Hematopoietic multipotent progenitor cell treated with erythropoietin and hydrocortisone succinate and interleukin-3 and kit ligand, for 4 days (in vitro differentiated cells): ENCODE measurements at regions not wholly inside any gene's neighbourhood (a gene's known extent, or its start where the extent isn't known, plus 50 kb on each side); places are given as distances from the start of the nearest gene placed in this dataset.

Experiments
- DNase-seq: peaks from one replicate; pipeline ENCODE4 v3.0.0-alpha.2; 2015

DNA sequence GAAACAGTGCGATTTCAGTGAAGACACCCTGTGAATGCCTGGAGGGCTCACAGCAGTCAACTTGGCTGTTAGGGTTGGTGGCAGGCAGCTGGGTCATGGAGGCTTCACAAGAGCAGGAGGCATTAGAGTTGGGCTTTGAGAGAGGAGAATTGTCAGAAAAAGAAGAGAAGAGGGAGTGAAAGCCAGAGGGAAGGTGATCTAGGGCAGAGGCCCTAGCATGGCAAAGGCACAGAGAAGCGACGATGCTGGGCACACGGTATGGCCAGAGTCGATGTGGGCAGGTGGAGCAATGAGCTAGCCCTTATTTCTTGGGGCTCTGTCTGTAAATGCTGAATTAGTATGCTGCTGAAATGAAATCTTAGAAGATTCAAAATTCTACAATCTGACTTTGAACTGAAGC lies 52.6 kb upstream of the OLFM4 start:
- no peak for DNase-seq

GRCh38 chr13:52975161-52975560 lies 53.5 kb upstream of the OLFM4 start:
- no peak for DNase-seq

GRCh38 chr13:52974711-52975110 lies 53.9 kb upstream of the OLFM4 start:
- DNase-seq, result no peak

DNA sequence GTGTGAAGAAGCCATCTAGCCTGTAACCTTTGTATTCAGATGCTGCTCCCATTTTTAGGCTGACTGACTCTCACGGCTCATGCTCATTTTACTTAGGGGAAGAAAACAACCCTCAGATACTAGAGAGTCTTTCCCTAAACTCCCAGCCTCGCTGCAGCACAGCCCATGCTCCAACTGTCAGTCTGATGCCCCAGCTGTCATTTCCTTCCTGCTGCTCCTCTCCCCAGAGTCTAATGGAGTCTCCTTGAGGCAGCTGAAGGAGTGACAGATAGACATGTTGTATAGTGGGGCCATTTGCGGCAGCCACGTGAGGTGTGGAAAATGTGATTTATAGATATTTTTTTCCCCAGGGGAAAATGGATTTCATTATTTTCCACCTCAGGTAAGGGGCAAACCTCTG lies 59.2 kb upstream of the OLFM4 start:
- no peak for DNase-seq

DNA sequence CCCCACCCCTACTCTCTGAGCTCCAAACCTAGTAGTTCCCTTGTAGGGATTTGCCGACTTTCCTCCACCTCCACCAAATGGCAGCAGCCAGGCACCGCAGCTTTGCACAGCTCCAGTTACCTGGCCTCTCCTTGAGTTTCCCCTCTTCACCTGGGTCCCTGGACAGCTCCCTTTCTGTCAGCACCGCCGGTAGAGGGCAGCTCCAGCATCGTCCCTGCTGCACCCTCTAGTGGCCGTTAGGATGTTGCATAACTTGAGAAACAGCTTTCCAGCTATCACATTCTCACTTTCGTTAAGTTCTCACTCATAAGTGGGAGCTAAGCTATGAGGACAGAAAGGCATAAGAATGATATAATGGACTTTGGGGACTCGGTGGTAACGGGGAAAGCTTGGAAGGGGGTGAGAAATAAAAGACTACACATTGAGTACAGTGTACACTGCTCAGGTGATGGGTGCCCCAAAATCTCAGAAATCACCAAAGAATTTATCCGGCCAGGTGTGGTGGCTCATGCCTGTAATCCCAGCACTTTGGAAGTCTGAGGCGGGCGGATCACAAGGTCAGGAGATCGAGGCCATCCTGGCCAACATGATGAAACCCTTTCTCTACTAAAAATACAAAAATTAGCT lies 60.4 kb upstream of the OLFM4 start:
- DNase-seq, result peak; percentile 88

- DNase-seq, result no peak
These were observed 66.6 kb upstream of the OLFM4 start for GRCh38 chr13:52961987-52962386.

- no peak for DNase-seq
These were observed 67.2 kb upstream of the OLFM4 start for GRCh38 chr13:52961256-52961910.

DNA sequence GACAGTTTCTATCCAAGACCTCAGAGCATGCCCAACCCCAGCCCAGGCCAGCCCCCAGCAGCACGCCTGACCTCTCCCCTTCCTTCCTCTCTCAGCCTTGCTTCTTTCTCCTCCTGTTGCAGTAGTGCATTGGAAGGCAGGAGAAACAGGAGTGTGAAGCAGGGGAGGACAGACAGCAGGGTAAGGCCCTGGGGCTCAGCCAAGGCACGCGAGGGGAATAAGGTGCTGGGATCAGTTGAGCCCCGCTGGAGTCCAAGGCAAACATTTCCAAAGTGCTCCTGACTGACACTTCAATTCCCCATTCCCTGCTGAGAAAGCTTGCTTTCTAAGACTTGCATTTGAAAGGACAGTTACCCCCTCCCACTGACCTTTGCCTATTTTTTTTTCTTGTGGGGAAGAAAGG lies 73.1 kb upstream of the OLFM4 start:
- no peak for DNase-seq

DNA sequence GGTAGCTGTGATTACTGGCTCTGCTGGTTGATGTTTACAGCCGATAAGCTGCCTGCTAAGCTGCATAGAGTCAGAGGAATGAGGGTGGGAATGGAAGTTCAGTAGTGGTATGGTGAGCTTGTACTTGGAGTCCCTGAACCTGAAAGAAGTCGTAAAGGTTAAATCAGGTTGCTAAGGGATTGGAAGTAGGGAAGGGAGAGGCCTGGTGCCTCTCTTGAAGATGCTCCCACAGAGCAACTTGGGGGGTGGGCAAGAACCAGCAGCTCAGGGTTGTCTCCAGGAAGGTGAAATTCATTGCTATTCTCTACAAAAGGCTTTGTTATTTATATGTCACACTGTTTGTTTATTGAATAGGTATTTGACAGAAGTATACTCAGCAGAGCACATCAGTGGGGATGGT lies 73.8 kb upstream of the OLFM4 start:
- no peak for DNase-seq

GRCh38 chr13:52950436-52950956 lies 78.1 kb upstream of the OLFM4 start:
- DNase-seq, result no peak

GRCh38 chr13:52949742-52950141 lies 78.9 kb upstream of the OLFM4 start:
- DNase-seq, result no peak

- DNase-seq, result no peak
These were observed 79.6 kb upstream of the OLFM4 start for GRCh38 chr13:52949044-52949443.

- DNase-seq, result no peak
These were observed 80.7 kb upstream of the OLFM4 start for GRCh38 chr13:52947921-52948373.

DNA sequence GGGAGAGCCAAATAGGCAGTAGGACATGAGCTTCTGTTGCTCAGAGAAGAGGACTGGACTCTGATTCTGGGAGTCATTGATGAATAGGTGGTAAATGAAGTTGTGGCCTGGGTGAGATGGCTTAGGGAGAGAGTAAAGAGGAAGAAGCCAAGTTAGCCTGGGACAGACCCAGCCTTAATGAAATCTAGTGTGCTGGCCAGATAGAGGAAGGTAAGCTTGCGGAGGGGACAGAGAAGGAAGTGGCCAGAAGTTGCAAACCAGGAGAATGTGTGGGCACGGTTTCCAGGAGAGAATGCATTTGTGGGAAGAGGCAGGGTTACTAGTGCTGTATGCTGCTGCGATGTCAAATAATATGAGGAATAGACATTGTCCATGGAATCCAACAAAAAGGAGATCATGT lies 83.3 kb upstream of the OLFM4 start:
- DNase-seq, result no peak

DNA sequence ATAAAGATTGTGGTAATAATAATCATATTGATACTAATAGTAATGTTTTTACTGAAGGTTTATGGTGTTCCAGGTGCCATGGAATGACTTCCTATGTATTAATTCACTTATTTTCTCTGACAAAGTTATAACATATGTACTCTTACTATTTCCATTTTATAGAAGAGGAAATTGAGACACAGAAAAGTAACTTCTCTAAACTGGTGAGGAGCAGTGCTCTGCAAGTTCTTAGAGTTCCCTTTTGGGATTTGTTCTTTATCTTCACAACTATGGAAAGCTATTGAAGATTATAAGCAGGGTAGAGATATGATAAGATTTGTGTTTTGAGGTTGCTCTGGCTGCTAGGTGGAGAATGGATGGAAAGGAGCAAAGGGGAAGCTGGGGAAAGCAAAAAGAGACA lies 83.9 kb upstream of the OLFM4 start:
- DNase-seq, result no peak

GRCh38 chr13:52938065-52938464 lies 89.6 kb upstream of the PCDH8 start:
- DNase-seq, result no peak

- DNase-seq, result no peak
These were observed 88.4 kb upstream of the PCDH8 start for GRCh38 chr13:52936806-52937205.

- no peak for DNase-seq
These were observed 85.8 kb upstream of the PCDH8 start for GRCh38 chr13:52934258-52934657.

DNA sequence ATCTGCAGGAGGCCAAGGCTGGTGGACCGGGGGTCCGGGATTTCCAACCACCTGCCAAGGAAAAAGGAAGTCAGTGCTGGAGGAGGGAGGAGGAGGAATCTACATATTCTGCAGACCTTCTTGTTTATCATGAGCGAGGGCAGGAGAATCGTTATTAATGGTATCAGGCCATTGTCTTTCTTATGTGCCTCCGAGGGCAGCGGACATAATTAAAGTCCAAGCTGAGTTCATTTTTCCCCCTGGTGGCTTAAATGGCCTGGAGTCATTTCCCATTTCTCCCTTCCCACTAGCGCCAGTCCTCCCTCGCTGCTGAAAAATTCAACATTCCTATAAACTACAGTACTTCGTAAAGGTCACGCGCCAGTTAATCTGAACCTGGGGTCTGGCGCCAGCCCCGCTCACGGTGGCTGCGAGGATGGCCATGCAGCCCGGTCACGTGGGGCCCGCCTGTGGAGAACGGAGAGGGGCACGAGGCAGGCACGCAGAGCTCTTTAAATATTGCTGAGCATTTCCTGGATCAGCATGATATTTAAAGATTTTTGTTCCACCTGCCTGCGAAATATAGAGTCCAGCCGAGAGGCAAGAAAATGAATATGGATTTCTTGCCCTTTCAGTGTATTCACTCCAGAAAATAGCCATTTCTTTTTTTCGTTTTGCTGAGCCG lies 85.2 kb upstream of the PCDH8 start:
- no peak for DNase-seq

GRCh38 chr13:52933099-52933498 lies 84.7 kb upstream of the PCDH8 start:
- no peak for DNase-seq

DNA sequence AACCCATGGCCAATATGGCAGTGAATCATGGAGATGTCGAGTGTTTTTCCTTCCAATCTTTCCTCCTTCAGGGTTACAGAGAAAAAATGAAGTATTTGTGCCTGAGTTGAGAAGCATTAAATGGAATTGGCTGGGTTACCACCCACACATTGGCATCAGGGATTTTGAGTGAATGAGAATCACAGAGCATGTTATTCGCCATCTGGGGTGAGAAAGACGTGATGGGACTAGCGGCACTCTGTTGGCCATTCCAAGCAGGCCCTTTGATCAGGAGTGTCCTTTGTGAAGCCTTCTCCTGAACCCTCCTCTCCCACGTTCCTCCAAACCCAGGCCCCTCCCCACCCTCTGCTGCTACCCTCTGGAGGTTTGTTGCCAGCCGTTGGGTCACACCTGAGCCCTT lies 84.2 kb upstream of the PCDH8 start:
- no peak for DNase-seq

- no peak for DNase-seq
These were observed 83.3 kb upstream of the PCDH8 start for GRCh38 chr13:52931539-52932431.

GRCh38 chr13:52931131-52931530 lies 82.7 kb upstream of the PCDH8 start:
- DNase-seq, result no peak
